HG03045 (cell line): ENCODE measurements at regions not wholly inside any gene's neighbourhood (a gene's known extent, or its start where the extent isn't known, plus 50 kb on each side); places are given as distances from the start of the nearest gene placed in this dataset.

Source experiments
- ATAC-seq: cut with Tn5 transposase; IDR thresholded peaks from one replicate; pipeline ENCODE4 v1.9.1; 2021; ENCODE audit warnings: mild to moderate bottlenecking, moderate library complexity; ENCODE audit not compliant: unreplicated experiment

DNA sequence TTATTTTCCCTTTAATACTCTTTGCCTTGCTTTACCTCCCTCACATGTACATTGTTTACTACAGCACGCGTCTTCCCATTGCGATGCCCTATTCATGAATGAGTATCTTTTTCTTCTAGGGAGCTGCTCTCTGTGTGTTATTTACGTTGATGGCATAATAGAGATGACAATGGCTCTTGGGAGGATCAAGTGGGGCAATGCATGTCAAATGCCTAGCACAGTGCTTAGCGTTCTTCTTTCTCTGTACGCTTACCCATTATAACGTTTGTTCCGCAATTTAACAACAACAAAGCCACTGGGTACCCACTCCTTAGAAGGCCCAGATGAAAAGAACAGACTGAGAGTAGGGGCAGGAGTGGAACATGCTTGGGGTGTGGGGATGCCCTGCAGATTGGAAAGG lies 271.6 kb upstream of the TNRC6C start:
- no peak for ATAC-seq

DNA sequence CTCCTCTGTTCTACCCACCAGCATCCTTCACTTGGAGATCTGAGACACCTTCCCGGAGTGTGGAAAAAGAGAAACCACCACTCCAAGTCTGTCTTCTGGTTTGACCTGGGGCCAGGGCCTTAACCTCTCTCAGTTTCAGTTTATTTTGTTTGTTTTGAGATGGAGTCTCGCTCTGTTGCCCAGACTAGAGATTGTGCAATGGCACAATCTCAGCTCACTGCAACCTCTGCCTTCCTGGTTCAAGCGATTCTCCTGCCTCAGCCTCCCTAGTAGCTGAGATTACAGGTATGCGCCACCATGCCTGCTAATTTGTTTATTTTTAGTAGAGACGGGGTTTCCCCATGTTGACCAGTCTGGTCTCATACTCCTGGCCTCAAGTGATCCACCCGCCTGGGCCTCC lies 271.1 kb upstream of the TNRC6C start:
- ATAC-seq: no peak

DNA sequence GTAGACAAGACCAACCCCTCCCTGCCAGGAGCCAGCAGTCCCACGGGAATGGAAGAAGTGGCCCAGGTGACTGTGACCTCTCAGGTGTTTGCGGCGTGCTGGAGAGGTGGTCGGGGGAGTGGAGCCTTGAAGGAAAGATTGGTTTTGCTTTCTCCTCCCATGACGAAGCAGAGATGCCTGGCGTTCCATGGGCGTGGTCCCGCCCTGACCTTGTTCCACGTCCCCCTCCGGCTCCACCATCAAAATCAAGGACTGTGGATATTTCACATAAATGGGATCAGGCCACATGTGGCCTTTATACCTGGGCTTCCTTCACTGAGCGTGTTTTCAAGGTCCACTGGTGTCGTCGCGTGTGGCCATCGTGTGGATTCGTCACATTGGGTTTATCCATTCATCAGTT lies 270.6 kb upstream of the TNRC6C start:
- ATAC-seq: no peak

DNA sequence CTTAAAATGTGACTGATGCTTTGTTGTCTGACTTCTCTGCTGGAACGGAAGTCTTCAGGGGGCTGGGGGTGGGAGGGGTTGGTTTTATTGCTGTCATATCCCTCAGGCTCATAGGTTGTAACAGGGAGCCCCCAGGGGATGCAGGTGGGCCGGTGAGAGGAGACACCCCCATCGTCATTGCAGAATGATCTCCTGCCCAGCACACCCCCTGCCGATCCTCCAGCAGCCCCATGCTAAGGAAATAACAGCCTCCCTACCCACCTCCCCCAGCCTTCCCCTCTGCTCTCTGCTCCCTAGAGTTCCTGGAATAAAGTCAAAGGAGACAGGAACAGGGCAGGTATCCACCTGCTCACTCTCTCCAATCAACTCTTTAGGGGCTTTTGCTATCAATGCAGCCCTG lies 270.1 kb upstream of the TNRC6C start:
- ATAC-seq: no peak

DNA sequence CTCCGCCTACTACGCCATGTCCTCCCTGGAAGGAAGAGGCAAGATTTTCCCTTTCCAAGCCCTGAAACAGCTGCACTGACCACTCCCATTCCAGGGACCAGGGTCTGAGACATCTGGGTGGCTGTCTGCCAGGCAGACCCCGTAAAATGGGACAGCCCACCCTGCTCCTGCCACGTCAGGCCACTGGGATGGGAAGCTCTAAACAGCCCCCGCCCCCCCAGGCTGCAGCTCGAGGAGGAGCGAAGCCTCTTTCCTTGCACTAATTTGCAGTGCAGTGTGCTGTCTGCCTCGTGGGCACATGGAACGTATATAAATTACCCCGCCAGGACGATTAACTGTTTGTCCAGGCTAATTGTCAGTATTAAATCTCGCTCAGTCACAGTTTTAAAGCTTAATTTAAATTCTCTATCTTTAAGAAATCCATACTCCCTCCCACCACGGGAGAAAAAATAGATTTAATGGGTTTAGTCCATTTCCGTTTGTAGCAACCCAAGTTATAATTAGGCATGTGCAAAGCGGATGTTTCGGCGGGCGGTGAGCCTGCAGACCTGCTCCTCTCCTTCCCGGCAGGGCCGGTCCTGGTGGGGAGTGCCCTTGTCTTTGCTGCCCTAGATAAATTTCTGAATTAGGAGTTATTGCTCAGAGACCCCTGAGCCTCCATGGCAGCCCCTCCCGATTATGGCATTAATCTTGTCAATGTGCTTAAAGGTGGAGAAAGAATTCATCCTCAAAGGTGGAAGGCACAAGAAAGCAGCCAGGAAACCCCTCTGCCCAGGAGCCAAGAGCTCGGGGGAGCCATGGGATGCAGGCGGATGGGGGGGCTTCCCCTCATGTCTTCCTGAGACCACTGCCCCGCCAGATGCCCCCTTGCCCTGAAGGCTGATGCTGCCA lies 268.0 kb upstream of the TNRC6C start:
- ATAC-seq: no peak

DNA sequence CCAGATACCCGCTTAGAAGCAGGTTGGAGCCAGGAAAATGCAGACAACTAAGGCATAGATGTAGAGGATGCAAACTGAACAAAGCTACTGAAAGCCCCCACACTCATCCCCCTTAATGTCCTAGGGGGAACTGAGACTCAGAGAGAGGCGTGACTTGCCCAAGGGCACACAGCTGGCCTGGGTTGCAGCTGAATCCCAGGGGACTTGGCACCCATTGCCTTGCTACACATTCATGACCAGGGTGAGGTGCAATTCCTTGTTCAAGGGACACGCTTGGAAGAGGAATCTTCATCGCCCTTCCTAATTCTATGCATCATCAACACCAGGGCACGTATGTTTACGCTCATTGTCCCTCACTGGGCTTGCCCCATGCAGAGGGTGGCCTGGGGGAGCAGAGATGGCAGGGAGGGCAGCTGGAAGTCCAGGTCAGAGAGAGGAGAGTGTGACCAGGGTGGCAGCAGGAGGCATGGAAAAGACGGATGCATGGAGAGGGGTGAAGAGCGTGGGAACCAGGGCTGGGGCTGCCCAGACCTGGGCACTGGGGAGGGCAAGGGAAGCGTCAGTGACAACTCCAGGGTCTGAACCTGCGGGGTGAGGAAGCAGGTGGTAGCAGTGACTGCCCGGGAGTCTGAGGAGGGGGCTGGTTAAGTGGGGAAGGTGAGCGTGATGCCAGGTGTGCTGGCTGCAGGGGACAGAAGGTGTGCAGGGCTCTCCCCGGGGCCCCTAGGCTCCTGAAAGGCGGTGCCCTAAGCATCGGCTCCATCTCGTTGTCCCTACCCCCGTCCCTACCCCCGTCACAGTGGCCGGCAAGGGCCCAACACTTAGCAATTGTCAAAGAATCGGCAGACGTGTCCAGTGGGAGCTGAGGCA lies 267.1 kb upstream of the TNRC6C start:
- no peak for ATAC-seq

DNA sequence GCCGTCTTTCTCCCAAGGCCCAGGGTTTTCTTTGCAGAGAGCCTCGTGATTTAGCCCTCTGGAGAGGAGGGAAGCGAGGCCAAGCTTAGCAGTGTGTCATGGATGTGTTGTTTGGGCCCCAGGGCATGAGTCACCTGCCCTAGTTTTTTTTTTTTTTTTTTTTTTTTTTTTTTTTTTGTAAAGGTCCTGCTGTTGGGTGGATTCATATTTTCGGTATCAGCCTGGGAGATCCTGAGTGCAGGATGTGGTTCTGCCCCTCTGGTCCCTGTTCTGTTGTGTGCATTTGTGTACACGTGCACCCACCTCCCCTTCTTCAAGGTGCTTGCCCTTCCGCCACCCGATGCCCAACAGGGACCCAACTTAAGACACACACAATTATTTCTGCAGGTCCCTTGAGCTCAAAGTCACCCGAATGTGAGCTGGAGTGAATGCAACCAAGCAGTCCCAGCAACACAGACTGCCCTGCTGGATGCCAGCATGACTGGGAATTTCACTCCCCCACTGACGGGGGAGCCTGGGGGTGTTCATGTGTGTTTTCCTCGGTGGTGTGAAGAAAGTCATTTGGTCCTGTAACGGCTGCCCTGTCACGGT lies 265.8 kb upstream of the TNRC6C start:
- ATAC-seq: no peak

DNA sequence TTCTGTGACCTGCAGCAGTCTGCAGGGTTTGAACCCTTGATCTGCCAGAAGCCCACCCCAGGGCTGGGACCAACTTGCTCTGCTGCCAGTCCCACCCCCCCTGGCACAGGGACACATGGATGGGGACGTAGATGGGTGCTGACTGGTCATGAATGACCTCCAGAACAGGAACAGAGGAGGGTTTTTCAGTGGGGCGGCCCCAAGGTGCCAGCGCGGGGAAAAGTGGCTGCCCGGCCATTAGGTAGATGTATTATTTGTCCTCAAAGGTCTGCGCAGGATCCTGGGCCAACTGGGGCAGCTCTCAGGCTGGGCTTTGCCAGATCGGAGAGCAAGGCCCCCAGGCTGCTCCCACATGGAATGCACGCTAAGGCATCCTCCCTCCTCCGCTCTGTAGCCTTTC lies 265.2 kb upstream of the TNRC6C start:
- ATAC-seq: no peak

DNA sequence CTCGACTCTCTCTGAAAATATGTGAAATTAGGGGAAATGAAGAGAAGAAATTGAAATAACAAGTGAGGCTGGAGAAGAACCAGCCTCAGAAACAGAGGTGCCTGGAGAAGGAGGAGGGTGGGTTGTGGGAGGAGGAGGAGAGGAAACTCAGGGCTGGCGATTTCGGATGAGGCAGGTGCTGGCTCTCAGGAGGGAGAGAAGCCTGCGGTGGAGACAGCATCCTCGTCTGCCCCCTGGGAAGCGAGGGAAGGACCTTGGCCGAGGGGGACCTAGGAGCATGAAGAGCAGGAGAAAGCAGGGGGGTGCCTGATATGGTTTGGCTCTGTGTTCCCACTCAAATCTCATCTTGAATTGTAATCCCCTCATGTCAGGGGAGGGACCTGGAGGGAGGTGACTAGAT lies 264.7 kb upstream of the TNRC6C start:
- ATAC-seq: no peak

DNA sequence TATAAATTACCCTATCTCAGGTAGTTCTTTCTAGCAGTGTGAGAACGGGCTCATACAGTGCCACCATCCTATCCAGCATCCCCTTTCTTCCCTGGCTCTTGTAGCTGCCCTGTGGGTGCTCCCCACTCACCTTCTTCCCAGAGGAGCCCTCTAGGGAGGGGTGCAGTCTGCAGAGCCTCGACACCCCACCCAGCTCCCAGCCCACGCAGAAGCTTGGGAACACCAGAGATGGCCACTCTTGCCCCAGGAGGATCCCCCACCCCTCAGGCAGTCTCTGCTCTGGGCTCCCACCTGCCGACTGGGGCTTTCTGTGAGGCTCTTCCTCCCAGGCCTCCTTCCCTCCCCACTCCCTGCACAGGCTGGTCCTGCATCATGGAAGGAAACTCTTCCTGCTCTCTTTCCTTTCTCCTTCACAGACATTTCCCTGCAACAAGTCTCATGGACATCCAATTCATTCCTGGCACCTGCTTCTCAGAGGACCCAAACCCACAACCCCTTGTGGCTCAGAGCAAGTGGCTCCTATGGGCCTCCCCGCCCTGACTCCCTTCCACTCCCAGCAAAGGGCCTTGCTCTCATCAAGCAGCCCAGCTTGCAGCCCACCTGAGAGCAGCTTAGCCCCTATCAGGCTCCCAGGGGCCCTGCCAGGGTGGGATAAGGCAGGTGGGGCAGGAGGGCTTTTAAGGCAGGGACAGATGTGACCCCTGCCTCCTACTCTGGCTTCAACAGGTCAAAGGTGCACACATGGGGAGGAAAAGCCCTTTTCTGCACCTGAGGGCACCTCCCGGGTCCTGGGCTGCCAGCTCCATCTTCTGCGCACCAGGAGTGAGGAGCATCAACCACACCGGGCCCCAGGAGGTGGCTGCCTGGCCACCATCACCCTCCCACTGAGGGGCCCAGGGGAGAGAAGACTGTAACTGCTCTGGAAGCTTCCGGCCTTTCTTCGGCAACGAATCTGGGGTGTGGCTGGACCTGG lies 263.8 kb upstream of the TNRC6C start:
- ATAC-seq: no peak

DNA sequence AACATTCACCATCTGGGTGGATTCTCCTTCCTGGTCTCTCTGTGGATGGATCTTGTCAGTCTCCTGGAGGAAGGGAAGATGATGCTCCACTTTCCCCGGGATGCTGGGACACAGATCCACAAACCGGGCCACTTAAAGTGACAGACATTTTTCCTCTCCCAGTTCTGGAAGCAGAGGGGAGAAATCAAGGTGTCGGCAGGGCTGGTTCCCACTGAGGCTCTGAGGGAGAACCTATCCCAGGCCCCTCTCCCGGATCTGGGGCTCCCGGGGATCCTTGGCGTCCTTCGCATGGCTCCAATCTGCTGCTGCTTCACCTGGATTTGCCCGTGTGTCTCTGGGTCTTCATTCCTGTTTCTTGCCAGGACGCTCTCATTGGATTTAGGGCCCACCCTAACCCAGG lies 263.1 kb upstream of the TNRC6C start:
- ATAC-seq: no peak

DNA sequence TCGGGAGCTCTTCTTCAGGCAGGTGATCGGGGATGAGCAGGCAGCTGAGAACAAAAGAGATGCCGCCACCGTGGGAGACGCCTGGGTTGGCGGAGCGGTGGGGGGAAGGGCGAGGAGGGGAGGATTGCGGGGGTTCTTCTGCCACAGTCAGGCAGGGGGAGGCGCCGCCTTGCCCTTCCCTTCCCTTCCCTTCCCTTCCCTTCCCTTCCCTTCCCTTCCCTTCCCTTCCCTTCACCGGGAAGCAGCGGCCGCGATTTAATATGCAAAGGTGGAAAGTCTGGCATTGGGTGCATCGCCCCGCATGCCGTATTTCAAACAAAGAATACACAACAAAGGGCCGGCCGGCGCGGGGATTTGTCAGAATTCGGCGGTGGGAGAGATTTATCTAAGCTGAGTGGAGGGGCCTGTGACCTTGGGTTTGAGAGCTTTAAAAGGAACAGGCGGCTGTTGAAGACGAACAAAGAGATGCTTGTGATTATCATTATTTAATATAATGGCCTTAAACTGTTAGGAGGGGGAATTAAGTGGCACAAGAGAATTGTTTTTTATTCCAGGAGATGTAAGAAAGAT lies 262.3 kb upstream of the TNRC6C start:
- ATAC-seq: no peak

DNA sequence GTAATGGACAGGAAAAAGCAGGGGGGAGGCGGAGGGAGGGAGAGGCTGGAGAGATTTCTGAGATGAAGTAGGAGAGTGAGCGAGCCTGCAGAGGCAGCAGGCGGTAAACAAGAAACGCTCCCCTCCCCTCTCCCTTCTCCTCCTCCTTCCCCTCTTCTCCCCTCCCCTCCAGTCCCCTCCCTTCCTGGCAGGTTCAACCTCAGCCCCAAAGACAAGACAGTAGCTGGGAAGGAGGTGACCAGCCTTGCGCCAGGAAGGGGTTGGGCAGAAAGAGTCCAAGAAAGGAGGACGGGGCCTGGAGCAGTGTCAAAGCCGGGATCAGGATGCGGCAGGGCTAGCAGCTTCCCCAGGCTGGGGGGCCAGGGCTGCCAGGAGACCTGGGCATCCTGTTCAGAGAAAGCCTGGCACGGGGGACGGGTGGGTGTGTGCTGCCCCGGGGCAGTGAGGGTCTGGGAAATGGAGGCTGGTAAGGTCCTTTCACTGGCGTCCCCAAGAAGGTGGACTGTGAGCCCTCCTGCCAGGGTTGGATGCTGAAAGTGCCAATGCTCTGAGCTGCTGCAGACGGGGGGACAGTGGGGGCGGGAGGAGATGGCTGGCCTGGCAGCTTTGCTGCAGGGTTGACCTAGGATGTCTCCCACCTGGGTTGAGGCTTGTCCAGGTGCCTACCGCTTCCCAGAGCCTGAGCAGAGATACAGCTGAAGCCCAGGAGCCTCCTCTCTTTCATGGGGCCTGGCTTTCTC lies 261.6 kb upstream of the TNRC6C start:
- no peak for ATAC-seq

DNA sequence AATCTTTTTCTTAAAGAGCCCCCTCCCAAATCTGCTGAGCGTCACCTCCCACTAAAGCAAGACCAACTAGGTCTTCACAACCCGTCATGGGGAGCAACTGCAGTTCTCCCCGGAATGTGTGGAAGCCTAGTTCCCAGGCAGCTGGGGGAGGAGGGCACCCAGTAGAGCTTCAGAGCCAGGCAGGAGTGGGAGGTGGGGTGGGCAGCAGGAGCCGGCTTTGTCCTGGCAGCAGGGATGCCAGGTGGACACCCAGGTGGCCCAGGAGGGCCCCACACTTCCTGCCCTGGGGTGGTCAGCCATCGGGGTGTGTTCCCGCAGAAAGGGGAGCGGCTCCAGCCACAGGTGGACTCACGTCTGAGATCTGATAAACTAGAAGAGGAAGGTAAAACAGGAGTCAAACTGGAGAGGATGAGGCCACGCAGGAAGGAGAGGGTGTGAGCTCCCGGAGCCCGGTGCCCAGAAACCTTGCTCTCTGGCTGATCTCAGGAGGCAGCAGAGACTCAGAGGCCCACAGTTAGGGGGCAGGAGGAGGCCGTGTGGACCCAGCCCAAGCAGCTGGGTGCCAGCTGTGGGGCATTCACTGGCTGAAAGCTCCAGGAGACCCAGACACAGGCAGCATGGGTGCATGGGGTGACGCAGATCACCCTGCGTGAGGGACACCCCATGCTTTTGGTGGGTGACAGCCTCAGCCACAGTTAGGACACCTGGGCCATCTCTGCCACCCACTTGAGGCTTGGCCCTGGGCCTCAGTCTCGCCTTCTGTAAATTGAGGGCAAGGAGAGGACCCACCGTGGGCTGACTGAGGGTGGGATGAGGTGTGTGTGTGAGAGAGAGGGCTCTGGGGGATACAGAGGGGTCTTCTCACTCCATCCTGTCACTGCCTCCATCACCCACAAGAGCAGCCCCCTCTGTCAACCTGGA lies 260.8 kb upstream of the TNRC6C start:
- ATAC-seq: no peak

DNA sequence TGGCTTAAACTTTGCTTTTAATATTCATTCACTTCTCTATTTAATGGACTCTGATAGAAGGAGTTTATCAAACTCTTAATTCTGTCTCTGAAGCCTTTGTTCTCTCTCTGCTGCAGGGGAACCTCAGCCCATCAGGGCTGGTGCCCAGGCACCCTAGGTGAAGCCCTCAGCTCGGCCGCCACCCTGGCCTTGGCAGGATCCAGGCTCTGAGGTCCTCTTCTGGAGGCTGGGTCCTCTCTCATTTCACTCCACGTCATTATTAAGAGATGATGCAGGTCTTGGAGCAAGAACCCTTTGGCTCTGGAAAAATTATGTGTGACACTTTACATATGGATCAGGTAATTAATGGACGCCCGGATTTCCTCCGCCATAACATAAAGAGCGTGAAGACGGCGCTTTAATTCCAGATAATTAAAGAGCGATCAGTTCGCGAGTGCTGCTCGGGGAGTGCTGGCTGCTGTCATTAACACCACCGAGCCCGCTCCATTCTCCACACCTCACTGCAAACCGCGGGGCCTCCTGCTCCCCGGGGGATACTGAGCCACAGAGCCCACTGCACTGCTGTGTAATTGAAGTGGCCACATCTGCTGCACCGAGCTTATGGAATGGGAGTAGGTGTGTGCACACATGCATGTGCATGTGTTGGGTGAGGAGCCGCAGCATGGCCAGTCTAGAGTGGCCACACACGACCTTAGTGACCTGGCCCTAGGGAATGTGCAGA lies 259.4 kb upstream of the TNRC6C start:
- ATAC-seq: no peak

DNA sequence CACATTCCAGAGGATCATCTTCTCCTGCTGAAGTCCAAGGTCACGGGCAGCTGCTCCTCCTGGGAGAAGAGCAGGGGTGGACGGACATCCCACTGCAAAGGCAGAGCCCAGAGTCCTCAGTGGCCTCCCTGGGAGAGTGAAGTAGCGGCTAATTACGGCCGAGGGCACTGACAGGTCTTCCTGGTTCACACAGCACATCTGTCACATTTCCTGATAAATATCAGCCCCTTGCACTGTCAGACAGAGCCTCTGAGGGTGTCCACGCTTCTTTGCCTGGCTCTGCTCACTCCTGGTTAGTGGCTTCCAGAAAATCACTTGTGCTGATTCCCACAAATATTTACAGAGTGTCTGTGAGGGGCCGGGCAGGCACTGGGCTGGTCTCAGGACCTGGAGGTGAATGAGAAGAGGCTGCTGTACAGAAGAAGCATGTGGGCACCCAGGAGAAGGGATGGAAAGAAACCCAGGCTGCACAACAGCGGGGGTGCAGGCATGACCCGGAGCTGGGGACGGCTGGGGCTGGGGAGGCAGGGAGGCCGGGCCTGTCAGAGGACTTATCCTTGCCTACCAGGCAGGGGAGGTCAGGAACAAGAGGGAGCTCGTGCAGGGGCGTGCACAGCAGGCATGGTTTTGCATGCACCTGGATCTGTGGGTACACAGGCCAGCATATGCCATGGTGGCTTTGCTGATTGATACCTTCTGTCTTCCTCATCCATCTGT lies 258.2 kb upstream of the TNRC6C start:
- no peak for ATAC-seq

DNA sequence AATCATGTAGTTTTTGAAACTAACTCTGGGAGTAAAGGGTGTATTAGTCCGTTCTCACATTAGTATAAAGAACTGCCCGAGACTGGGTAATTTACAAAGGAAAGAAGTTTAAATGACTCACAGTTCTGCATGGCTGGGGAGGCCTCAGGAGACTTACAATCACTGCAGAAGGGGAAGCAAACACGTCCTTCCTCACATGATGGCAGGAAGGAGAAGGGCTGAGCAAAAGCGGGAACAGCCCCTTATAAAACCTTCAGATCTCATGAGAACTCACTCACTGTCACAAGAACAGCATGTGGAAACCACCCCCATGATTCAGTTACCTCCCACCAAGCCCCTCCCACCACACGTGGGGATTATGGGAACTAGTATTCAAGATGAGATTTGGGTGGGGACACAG lies 256.5 kb upstream of the TNRC6C start:
- ATAC-seq: no peak
